GM18907 (cell line): ENCODE measurements at regions not wholly inside any gene's neighbourhood (a gene's known extent, or its start where the extent isn't known, plus 50 kb on each side); places are given as distances from the start of the nearest gene placed in this dataset.

Source experiments
- ATAC-seq: cut with Tn5 transposase; IDR thresholded peaks from one replicate; pipeline ENCODE4 v1.9.1; 2021; ENCODE audit warnings: mild to moderate bottlenecking, moderate library complexity; ENCODE audit not compliant: unreplicated experiment

GRCh38 chr14:44309331-44309730, 197.8 kb downstream of the FSCB start:
- no peak for ATAC-seq

- ATAC-seq = no peak
Observed at GRCh38 chr14:44300916-44301315, 206.2 kb downstream of the FSCB start.

GRCh38 chr14:44297437-44297836, 209.6 kb downstream of the FSCB start:
- ATAC-seq = no peak

GRCh38 chr14:44291366-44291915, 215.6 kb downstream of the FSCB start:
- ATAC-seq = no peak

- ATAC-seq = no peak
Observed at GRCh38 chr14:44287858-44288257, 219.2 kb downstream of the FSCB start.

GRCh38 chr14:44286201-44286600, 220.9 kb downstream of the FSCB start:
- no peak for ATAC-seq

GRCh38 chr14:44283836-44284235, 223.2 kb downstream of the FSCB start:
- ATAC-seq = no peak

GRCh38 chr14:44279357-44279756, 227.7 kb downstream of the FSCB start:
- ATAC-seq = peak; percentile 65

- ATAC-seq = no peak
Observed at GRCh38 chr14:44271637-44272036, 235.4 kb downstream of the FSCB start.

- ATAC-seq = no peak
Observed at GRCh38 chr14:44271006-44271405, 236.1 kb downstream of the FSCB start.

GRCh38 chr14:44265246-44265645, 241.8 kb downstream of the FSCB start:
- no peak for ATAC-seq

GRCh38 chr14:44215660-44216059, 291.4 kb downstream of the FSCB start:
- ATAC-seq = no peak

GRCh38 chr14:44211718-44212117, 295.4 kb downstream of the FSCB start:
- ATAC-seq = no peak

- ATAC-seq = no peak
Observed at GRCh38 chr14:44204061-44204835, 302.8 kb downstream of the FSCB start.

GRCh38 chr14:44180975-44181374, 326.1 kb downstream of the FSCB start:
- no peak for ATAC-seq

- no peak for ATAC-seq
Observed at GRCh38 chr14:44170556-44170955, 336.5 kb downstream of the FSCB start.

GRCh38 chr14:44170101-44170500, 337.0 kb downstream of the FSCB start:
- ATAC-seq = no peak

- ATAC-seq = no peak
Observed at GRCh38 chr14:44168566-44168965, 338.5 kb downstream of the FSCB start.

GRCh38 chr14:44166611-44167010, 340.5 kb downstream of the FSCB start:
- ATAC-seq = no peak

GRCh38 chr14:44165936-44166335, 341.1 kb downstream of the FSCB start:
- ATAC-seq = no peak

- no peak for ATAC-seq
Observed at GRCh38 chr14:44165286-44165685, 341.8 kb downstream of the FSCB start.

GRCh38 chr14:44163946-44164345, 343.1 kb downstream of the FSCB start:
- ATAC-seq = no peak

- ATAC-seq = no peak
Observed at GRCh38 chr14:44162197-44162596, 344.9 kb downstream of the FSCB start.
